ENCODE measurements at regions not wholly inside any gene's neighbourhood (a gene's known extent, or its start where the extent isn't known, plus 50 kb on each side); places are given as distances from the start of the nearest gene placed in this dataset.

GRCh38 chr3:159789017-159789416 is 199.6 kb upstream of the IL12A start:
- peak; percentile 88 for DNase-seq (ENCODE audit: low read depth)
- no peak for TF ChIP-seq CTCF (IDR thresholded peaks at IDR 0.05; ENCODE audit: insufficient read depth, low read depth, low read length, missing control alignments)
- no peak overlapping the region for H3K4me3 ChIP-seq (ENCODE audit: low read length)

DNA sequence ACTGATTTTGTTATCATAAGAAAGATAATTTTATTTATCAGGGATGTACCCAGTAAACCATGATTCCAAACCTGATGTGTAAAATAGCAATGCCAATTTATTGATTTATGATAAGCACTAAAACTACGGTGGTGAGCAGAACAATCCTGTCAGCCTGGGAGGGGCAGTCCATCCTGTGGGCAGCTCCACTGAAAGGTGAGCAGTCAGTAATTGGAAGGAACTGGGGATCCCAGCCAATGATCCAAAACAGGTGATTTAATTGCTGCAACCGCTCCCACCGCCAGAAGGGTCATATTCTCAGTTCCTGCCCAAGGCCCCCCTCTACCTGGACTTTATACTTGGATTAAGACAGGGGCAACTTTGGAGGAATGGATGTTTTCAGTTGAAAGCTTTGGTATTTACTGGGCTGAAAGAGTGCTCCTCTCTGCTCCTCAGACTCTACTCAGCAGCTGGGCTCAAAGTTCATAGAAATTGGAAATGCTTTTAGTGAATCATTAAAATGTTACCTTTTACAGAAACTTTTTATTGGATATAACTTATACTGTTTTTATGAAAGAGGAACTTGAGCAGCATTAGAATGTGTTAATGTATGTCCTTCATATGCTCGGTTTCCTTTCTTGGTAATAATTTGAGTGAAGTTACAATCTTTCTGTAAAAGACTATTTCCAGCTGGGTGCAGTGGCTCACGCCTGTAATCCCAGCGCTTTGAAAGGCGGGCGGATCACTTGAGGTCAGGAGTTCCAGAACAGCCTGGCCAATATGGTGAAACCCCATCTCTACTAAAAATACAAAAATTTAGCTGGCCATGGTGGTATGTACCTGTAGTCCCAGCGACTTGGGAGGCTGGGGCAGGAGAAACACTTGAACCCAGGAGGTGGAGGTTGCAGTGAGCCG is 198.6 kb upstream of the IL12A start:
- no peak for TF ChIP-seq CTCF (IDR thresholded peaks at IDR 0.05; ENCODE audit: insufficient read depth, low read depth, low read length, missing control alignments)
- DNase-seq (ENCODE audit: low read depth), result no peak
- H3K4me3 ChIP-seq (ENCODE audit: low read length), result no peak overlapping the region

- no peak for TF ChIP-seq CTCF (IDR thresholded peaks at IDR 0.05; ENCODE audit: insufficient read depth, low read depth, low read length, missing control alignments)
- DNase-seq (ENCODE audit: low read depth), result no peak
- H3K4me3 ChIP-seq (ENCODE audit: low read length), result no peak overlapping the region
Measured at GRCh38 chr3:159791336-159791735, 197.3 kb upstream of the IL12A start.

GRCh38 chr3:159792070-159792469 is 196.6 kb upstream of the IL12A start:
- no peak for DNase-seq (ENCODE audit: low read depth)
- no peak for TF ChIP-seq CTCF (IDR thresholded peaks at IDR 0.05; ENCODE audit: insufficient read depth, low read depth, low read length, missing control alignments)
- no peak overlapping the region for H3K4me3 ChIP-seq (ENCODE audit: low read length)

DNA sequence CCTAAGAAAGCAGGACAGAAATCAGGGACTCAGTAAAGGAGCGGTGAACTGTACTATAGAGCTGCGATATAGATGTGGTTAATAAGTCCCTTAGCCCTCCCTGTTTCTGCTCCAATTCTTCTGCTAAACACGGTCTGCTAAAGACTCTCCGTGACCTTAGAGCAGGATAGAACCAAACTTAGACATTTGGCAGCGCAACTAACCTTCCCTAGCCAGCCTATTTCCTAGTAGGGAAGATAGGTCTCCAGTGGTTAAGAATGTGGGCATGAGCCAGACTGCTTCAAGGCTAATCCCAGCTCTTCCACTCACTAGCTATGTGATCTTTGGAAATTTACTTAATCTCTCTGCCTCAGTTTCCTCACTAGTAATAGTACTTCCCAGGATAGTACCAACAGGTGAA is 193.6 kb upstream of the IL12A start:
- TF ChIP-seq CTCF (IDR thresholded peaks at IDR 0.05; ENCODE audit: insufficient read depth, low read depth, low read length, missing control alignments), result no peak
- H3K4me3 ChIP-seq (ENCODE audit: low read length), result no peak overlapping the region
- no peak for DNase-seq (ENCODE audit: low read depth)

- no peak for DNase-seq (ENCODE audit: low read depth)
- H3K4me3 ChIP-seq (ENCODE audit: low read length), result no peak overlapping the region
- no peak for TF ChIP-seq CTCF (IDR thresholded peaks at IDR 0.05; ENCODE audit: insufficient read depth, low read depth, low read length, missing control alignments)
Measured at GRCh38 chr3:159795681-159796175, 192.9 kb upstream of the IL12A start.

DNA sequence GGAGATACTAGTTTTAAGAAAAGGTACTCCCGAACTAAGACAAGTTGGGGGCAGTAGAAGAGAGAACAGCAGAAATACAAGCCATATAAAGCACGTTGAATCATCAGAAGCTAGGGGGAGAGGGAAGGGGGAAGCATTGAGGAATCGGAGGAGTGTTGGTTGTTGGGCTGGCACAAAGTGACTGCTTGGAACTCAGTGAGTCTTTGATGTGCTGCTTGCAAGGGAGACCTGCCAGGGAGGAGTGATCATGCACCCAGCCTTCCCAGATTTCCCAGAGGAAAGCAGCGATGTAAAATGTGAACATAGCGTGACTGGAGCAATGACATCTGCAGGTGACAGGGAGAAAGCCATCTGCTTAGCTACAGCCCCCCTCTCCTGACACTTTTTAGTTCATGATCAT is 192.4 kb upstream of the IL12A start:
- H3K4me3 ChIP-seq (ENCODE audit: low read length), result no peak overlapping the region
- no peak for TF ChIP-seq CTCF (IDR thresholded peaks at IDR 0.05; ENCODE audit: insufficient read depth, low read depth, low read length, missing control alignments)
- no peak for DNase-seq (ENCODE audit: low read depth)
